Cardiac fibroblast (primary cell): ENCODE measurements at regions not wholly inside any gene's neighbourhood (a gene's known extent, or its start where the extent isn't known, plus 50 kb on each side); places are given as distances from the start of the nearest gene placed in this dataset.

Experiments used
- DNase-seq, 2 donors: peaks; one replicate each; pipeline versions ENCODE4 v3.0.0 to v3.0.0-alpha.2; 2010; ENCODE audit warnings: low read depth in 2 of 2
- H3K4me3 ChIP-seq, 2 donors: replicated peaks in 1 of 2; 1 replicate in 1 of 2; 2 replicates in 1 of 2; pipeline ENCODE4 v1.5.1; 2011; ENCODE audit warnings: low read depth in 2 of 2, low read length in 2 of 2, mild to moderate bottlenecking in 2 of 2, moderate library complexity in 1 of 2
- CTCF ChIP-seq: IDR thresholded peaks from one replicate; pipeline ENCODE4 v1.5.1; 2011; ENCODE audit warnings: low read depth, mild to moderate bottlenecking, low read length, inconsistent platforms

- H3K4me3 ChIP-seq, result no peak overlapping the region
- DNase-seq, result no peak
- no peak for TF ChIP-seq CTCF
Measured at GRCh38 chr2:239482778-239483712, 82.2 kb upstream of the HDAC4 start.

GRCh38 chr2:239479471-239479870 is 78.7 kb upstream of the HDAC4 start:
- no peak for DNase-seq
- H3K4me3 ChIP-seq, result no peak overlapping the region
- TF ChIP-seq CTCF, result no peak

GRCh38 chr2:239477591-239477990 is 76.8 kb upstream of the HDAC4 start:
- no peak for TF ChIP-seq CTCF
- no peak for DNase-seq
- H3K4me3 ChIP-seq, result no peak overlapping the region

GRCh38 chr2:239476757-239477585 is 76.2 kb upstream of the HDAC4 start:
- no peak for TF ChIP-seq CTCF
- no peak overlapping the region for H3K4me3 ChIP-seq
- no peak for DNase-seq

- TF ChIP-seq CTCF, result no peak
- H3K4me3 ChIP-seq, result no peak overlapping the region
- no peak for DNase-seq
Measured at GRCh38 chr2:239476029-239476756, 75.4 kb upstream of the HDAC4 start.
